K562 (cell line): ENCODE measurements at regions not wholly inside any gene's neighbourhood (a gene's known extent, or its start where the extent isn't known, plus 50 kb on each side); places are given as distances from the start of the nearest gene placed in this dataset.

Experiments used
- ELK1 ChIP-seq: sonication (generic); formaldehyde crosslinking; IDR thresholded peaks from 2 replicates; pipeline ENCODE4 v1.8.1; 2022; ENCODE audit warnings: missing genetic modification reagents
- MAFG ChIP-seq: fragments of 450-650 bp; conservative IDR thresholded peaks from 2 replicates; pipeline ENCODE4 v1.6.1; 2016; ENCODE audit warnings: missing genetic modification characterization, missing compliant biosample characterization
- POU5F1 ChIP-seq: fragments of 150-350 bp; IDR thresholded peaks from 2 replicates; pipeline ENCODE4 v1.6.1; 2014; ENCODE audit warnings: borderline replicate concordance, low read length, low read depth, mild to moderate bottlenecking; ENCODE audit not compliant: partially characterized antibody
- ZBTB17 ChIP-seq: fragments of 450-650 bp; formaldehyde crosslinking; IDR thresholded peaks from 2 replicates; pipeline ENCODE4 v1.4.0; 2020; ENCODE audit warnings: mild to moderate bottlenecking
- TF ChIP-seq, protein P1 (sequence below): conservative IDR thresholded peaks from 2 replicates; pipeline ENCODE4 v1.6.1; 2011; ENCODE audit warnings: low read depth, mild to moderate bottlenecking, low read length; ENCODE audit not compliant: control insufficient read depth
- TF ChIP-seq, protein P2 (sequence below): fragments of 450-650 bp; IDR thresholded peaks from 2 replicates; pipeline ENCODE4 v1.6.1; 2016; ENCODE audit warnings: low read depth

- TF ChIP-seq ZBTB17 (CRISPR knock-in tag) (no peak), MAFG (tag) (no peak), ELK1 (CRISPR knock-in tag) (no peak), POU5F1 (no peak)
- TF ChIP-seq, protein P1, sequence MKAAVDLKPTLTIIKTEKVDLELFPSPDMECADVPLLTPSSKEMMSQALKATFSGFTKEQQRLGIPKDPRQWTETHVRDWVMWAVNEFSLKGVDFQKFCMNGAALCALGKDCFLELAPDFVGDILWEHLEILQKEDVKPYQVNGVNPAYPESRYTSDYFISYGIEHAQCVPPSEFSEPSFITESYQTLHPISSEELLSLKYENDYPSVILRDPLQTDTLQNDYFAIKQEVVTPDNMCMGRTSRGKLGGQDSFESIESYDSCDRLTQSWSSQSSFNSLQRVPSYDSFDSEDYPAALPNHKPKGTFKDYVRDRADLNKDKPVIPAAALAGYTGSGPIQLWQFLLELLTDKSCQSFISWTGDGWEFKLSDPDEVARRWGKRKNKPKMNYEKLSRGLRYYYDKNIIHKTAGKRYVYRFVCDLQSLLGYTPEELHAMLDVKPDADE, result no peak
- TF ChIP-seq, protein P2, sequence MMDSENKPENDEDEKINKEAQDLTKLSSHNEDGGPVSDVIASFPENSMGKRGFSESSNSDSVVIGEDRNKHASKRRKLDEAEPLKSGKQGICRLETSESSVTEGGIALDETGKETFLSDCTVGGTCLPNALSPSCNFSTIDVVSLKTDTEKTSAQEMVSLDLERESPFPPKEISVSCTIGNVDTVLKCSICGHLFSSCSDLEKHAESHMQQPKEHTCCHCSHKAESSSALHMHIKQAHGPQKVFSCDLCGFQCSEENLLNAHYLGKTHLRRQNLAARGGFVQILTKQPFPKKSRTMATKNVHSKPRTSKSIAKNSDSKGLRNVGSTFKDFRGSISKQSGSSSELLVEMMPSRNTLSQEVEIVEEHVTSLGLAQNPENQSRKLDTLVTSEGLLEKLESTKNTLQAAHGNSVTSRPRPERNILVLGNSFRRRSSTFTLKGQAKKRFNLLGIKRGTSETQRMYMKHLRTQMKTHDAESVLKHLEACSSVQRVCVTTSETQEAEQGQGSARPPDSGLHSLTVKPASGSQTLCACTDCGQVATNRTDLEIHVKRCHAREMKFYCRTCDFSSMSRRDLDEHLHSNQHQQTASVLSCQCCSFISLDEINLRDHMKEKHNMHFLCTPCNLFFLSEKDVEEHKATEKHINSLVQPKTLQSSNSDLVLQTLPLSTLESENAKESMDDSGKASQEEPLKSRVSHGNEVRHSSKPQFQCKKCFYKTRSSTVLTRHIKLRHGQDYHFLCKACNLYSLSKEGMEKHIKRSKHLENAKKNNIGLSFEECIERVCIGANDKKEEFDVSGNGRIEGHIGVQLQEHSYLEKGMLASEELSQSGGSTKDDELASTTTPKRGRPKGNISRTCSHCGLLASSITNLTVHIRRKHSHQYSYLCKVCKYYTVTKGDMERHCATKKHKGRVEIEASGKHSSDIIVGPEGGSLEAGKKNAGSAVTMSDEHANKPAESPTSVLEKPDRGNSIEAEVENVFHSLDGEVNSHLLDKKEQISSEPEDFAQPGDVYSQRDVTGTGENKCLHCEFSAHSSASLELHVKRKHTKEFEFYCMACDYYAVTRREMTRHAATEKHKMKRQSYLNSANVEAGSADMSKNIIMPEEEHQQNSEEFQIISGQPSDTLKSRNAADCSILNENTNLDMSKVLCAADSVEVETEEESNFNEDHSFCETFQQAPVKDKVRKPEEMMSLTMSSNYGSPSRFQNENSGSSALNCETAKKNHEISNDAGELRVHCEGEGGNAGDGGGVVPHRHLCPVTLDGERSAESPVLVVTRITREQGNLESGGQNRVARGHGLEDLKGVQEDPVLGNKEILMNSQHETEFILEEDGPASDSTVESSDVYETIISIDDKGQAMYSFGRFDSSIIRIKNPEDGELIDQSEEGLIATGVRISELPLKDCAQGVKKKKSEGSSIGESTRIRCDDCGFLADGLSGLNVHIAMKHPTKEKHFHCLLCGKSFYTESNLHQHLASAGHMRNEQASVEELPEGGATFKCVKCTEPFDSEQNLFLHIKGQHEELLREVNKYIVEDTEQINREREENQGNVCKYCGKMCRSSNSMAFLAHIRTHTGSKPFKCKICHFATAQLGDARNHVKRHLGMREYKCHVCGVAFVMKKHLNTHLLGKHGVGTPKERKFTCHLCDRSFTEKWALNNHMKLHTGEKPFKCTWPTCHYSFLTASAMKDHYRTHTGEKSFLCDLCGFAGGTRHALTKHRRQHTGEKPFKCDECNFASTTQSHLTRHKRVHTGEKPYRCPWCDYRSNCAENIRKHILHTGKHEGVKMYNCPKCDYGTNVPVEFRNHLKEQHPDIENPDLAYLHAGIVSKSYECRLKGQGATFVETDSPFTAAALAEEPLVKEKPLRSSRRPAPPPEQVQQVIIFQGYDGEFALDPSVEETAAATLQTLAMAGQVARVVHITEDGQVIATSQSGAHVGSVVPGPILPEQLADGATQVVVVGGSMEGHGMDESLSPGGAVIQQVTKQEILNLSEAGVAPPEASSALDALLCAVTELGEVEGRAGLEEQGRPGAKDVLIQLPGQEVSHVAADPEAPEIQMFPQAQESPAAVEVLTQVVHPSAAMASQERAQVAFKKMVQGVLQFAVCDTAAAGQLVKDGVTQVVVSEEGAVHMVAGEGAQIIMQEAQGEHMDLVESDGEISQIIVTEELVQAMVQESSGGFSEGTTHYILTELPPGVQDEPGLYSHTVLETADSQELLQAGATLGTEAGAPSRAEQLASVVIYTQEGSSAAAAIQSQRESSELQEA, result no peak
Observed at GRCh38 chr13:103539721-103540381, 473.6 kb upstream of the SLC10A2 start.
